Neuronal stem cell (in vitro differentiated cells): ENCODE measurements at regions not wholly inside any gene's neighbourhood (a gene's known extent, or its start where the extent isn't known, plus 50 kb on each side); places are given as distances from the start of the nearest gene placed in this dataset.

Source experiments
- DNase-seq: peaks from one replicate; pipeline ENCODE4 v3.0.0-alpha.2; 2013; ENCODE audit warnings: low spot score
- H2AFZ ChIP-seq: one replicate; pipeline ENCODE4 v1.6.1; 2013; ENCODE audit warnings: mild to moderate bottlenecking, low read length, inconsistent platforms
- H2AK5ac ChIP-seq: 2 replicates; pipeline ENCODE4 v1.6.1; 2013; ENCODE audit warnings: low read depth, mild to moderate bottlenecking, inconsistent platforms, low read length, moderate library complexity, mixed read lengths
- H2BK120ac ChIP-seq: 2 replicates; pipeline ENCODE4 v1.6.1; 2013; ENCODE audit warnings: low read depth, mild to moderate bottlenecking, inconsistent platforms, low read length, moderate library complexity, mixed read lengths
- H2BK12ac ChIP-seq: one replicate; pipeline ENCODE4 v1.6.1; 2013; ENCODE audit warnings: low read length, inconsistent platforms
- H2BK15ac ChIP-seq: 2 replicates; pipeline ENCODE4 v1.6.1; 2013; ENCODE audit warnings: mild to moderate bottlenecking, low read length, inconsistent platforms, mixed read lengths
- H2BK5ac ChIP-seq: one replicate; pipeline ENCODE4 v1.6.1; 2013; ENCODE audit warnings: inconsistent platforms, mild to moderate bottlenecking, low read length, moderate library complexity
- H3K14ac ChIP-seq: one replicate; pipeline ENCODE4 v1.6.1; 2013; ENCODE audit warnings: low read length, inconsistent platforms
- H3K18ac ChIP-seq: 2 replicates; pipeline ENCODE4 v1.6.1; 2013; ENCODE audit warnings: low read length, inconsistent platforms
- H3K23ac ChIP-seq: 2 replicates; pipeline ENCODE4 v1.6.1; 2013; ENCODE audit warnings: low read depth, mild to moderate bottlenecking, mixed read lengths, low read length, inconsistent platforms; ENCODE audit not compliant: poor library complexity
- H3K27ac ChIP-seq: replicated peaks from 3 replicates; pipeline ENCODE4 v1.5.1; 2013; ENCODE audit warnings: low read length, inconsistent platforms
- H3K27me3 ChIP-seq, 3 experiments: 2 replicates each; pipeline ENCODE4 v1.6.1; 2013; ENCODE audit warnings: low read length in 3 of 3, mild to moderate bottlenecking in 2 of 3, inconsistent platforms in 1 of 3, low read depth in 1 of 3, mixed read lengths in 1 of 3, moderate library complexity in 1 of 3; ENCODE audit not compliant: control insufficient read depth in 3 of 3, insufficient read depth in 3 of 3
- H3K36me3 ChIP-seq, 2 donors: replicated peaks in 1 of 2; 2 replicates each; pipeline ENCODE4 v1.6.1; 2013; ENCODE audit warnings: low read length in 2 of 2; ENCODE audit not compliant: control insufficient read depth in 2 of 2, insufficient read depth in 2 of 2
- H3K4ac ChIP-seq: 2 replicates; pipeline ENCODE4 v1.6.1; 2013; ENCODE audit warnings: inconsistent platforms, mild to moderate bottlenecking, low read length, moderate library complexity
- H3K4me1 ChIP-seq, 2 donors: 1 replicate in 1 of 2; 2 replicates in 1 of 2; pipeline ENCODE4 v1.6.1; 2013; ENCODE audit warnings: low read length in 2 of 2, low read depth in 1 of 2; ENCODE audit not compliant: control insufficient read depth in 2 of 2, insufficient read depth in 1 of 2
- H3K4me2 ChIP-seq: one replicate; pipeline ENCODE4 v1.6.1; 2013; ENCODE audit warnings: mild to moderate bottlenecking, low read length, inconsistent platforms; ENCODE audit not compliant: insufficient read depth, poor library complexity, severe bottlenecking
- H3K4me3 ChIP-seq, 2 donors: 2 replicates each; pipeline ENCODE4 v1.5.1; 2013; ENCODE audit warnings: low read length in 2 of 2, mild to moderate bottlenecking in 2 of 2, inconsistent platforms in 1 of 2, moderate library complexity in 1 of 2
- H3K79me1 ChIP-seq: one replicate; pipeline ENCODE4 v1.6.1; 2013; ENCODE audit warnings: low read depth, mild to moderate bottlenecking, inconsistent platforms, low read length, moderate library complexity
- H3K9ac ChIP-seq: one replicate; pipeline ENCODE4 v1.6.1; 2013; ENCODE audit warnings: mild to moderate bottlenecking, low read depth, low read length, inconsistent platforms; ENCODE audit not compliant: poor library complexity
- H3K9me3 ChIP-seq, 2 donors: replicated peaks in 1 of 2; 2 replicates each; pipeline versions ENCODE3 to v1.6.1; 2013; ENCODE audit warnings: low read length in 2 of 2, mild to moderate bottlenecking in 2 of 2, inconsistent platforms in 1 of 2, low read depth in 1 of 2, mixed read lengths in 1 of 2, moderate library complexity in 1 of 2; ENCODE audit not compliant: control insufficient read depth in 2 of 2, insufficient read depth in 1 of 2
- H4K8ac ChIP-seq: one replicate; pipeline ENCODE4 v1.6.1; 2013; ENCODE audit warnings: low read depth, mild to moderate bottlenecking, inconsistent platforms, low read length, moderate library complexity
- H4K91ac ChIP-seq: one replicate; pipeline ENCODE4 v1.6.1; 2013; ENCODE audit warnings: low read length, low read depth, mild to moderate bottlenecking, inconsistent platforms; ENCODE audit not compliant: poor library complexity
- WGBS, 2 donors: extraction: QIAGEN DNeasy Blood & Tissue Kit; methylation state at CpG; one replicate each; pipeline ENCODE4 v1.1.7; 2013; ENCODE audit warnings: missing lambda C conversion rate in 2 of 2, mixed read lengths in 1 of 2; ENCODE audit not compliant: insufficient read length in 2 of 2, insufficient replicate concordance in 1 of 2; ENCODE audit errors: extremely low coverage in 2 of 2; 5-methylcytosine and 5-hydroxymethylcytosine counted together

GRCh38 chr16:85252461-85252860 is 140.2 kb upstream of the CIBAR2 start:
- H4K91ac ChIP-seq = no peak overlapping the region
- H3K9me3 ChIP-seq = no peaks in the 10 kb centered on the region
- no peak overlapping the region for H3K18ac ChIP-seq
- H3K27ac ChIP-seq = no peak overlapping the region
- WGBS, 2 donors = no CpG with 5 or more reads among the region's 9 CpGs
- H3K36me3 ChIP-seq = no peaks in the 10 kb centered on the region
- DNase-seq = no peak
- no peak overlapping the region for H4K8ac ChIP-seq
- no peak overlapping the region for H2BK15ac ChIP-seq
- H3K9ac ChIP-seq = no peak overlapping the region
- H3K4me3 ChIP-seq = no peak overlapping the region
- peak overlapping the region; percentile 41 for H2AK5ac ChIP-seq
- H3K79me1 ChIP-seq = peaks cover 1% of the 10 kb centered on the region
- no peak overlapping the region for H2BK120ac ChIP-seq
- H3K14ac ChIP-seq = no peak overlapping the region
- no peak overlapping the region for H3K4me2 ChIP-seq
- no peak overlapping the region for H2AFZ ChIP-seq
- no peak overlapping the region for H3K4ac ChIP-seq
- H3K4me1 ChIP-seq = peaks cover under 1 to 20% of the 10 kb centered on the region in 2 donors
- no peak overlapping the region for H3K23ac ChIP-seq
- no peaks in the 10 kb centered on the region for H3K27me3 ChIP-seq
- no peak overlapping the region for H2BK5ac ChIP-seq
- no peak overlapping the region for H2BK12ac ChIP-seq

GRCh38 chr16:85253084-85253941 is 141.0 kb upstream of the CIBAR2 start:
- no peak overlapping the region for H2BK15ac ChIP-seq
- peak; percentile 63 for DNase-seq
- no peak overlapping the region for H3K9ac ChIP-seq
- no peak overlapping the region for H3K4ac ChIP-seq
- H3K9me3 ChIP-seq = no peaks in the 10 kb centered on the region
- H3K4me2 ChIP-seq = no peak overlapping the region
- WGBS, 2 donors = no CpG with 5 or more reads among the region's 22 CpGs
- peaks cover 1% of the 10 kb centered on the region for H3K79me1 ChIP-seq
- no peaks in the 10 kb centered on the region for H3K36me3 ChIP-seq
- no peak overlapping the region for H3K23ac ChIP-seq
- peaks cover 2 to 28% of the 10 kb centered on the region in 2 donors for H3K4me1 ChIP-seq
- H3K18ac ChIP-seq = peak overlapping the region; percentile 68
- H2AFZ ChIP-seq = no peak overlapping the region
- H2BK120ac ChIP-seq = no peak overlapping the region
- no peak overlapping the region for H4K8ac ChIP-seq
- peak overlapping the region; percentile 41 for H2AK5ac ChIP-seq
- H2BK12ac ChIP-seq = no peak overlapping the region
- no peak overlapping the region for H4K91ac ChIP-seq
- no peak overlapping the region for H2BK5ac ChIP-seq
- H3K4me3 ChIP-seq = no peak overlapping the region
- H3K27ac ChIP-seq = no peak overlapping the region
- H3K27me3 ChIP-seq = no peaks in the 10 kb centered on the region
- H3K14ac ChIP-seq = no peak overlapping the region

- WGBS, 2 donors = no CpG with 5 or more reads among the region's 9 CpGs
- H2AK5ac ChIP-seq = peak overlapping the region; percentile 95
Observed at GRCh38 chr16:85254051-85254450, 141.8 kb upstream of the CIBAR2 start.

GRCh38 chr16:85254921-85255320 is 142.6 kb upstream of the CIBAR2 start:
- H3K27ac ChIP-seq = no peak overlapping the region
- peaks cover 16 to 44% of the 10 kb centered on the region in 2 donors for H3K4me1 ChIP-seq
- no peaks in the 10 kb centered on the region for H3K27me3 ChIP-seq
- H3K23ac ChIP-seq = no peak overlapping the region
- H3K4me2 ChIP-seq = no peak overlapping the region
- H2BK15ac ChIP-seq = no peak overlapping the region
- no peak for DNase-seq
- peak overlapping the region; percentile 95 for H2AK5ac ChIP-seq
- no peaks in the 10 kb centered on the region for H3K9me3 ChIP-seq
- no peaks in the 10 kb centered on the region for H3K79me1 ChIP-seq
- H3K9ac ChIP-seq = no peak overlapping the region
- H3K4ac ChIP-seq = no peak overlapping the region
- peak overlapping the region; percentile 67 for H2BK12ac ChIP-seq
- H3K18ac ChIP-seq = peak overlapping the region; percentile 77
- H2BK120ac ChIP-seq = no peak overlapping the region
- peak overlapping the region; percentile 76 for H4K8ac ChIP-seq
- WGBS, 2 donors = no CpG with 5 or more reads among the region's 24 CpGs
- no peak overlapping the region for H2AFZ ChIP-seq
- no peak overlapping the region for H3K4me3 ChIP-seq
- no peak overlapping the region for H3K14ac ChIP-seq
- no peak overlapping the region for H4K91ac ChIP-seq
- no peaks in the 10 kb centered on the region for H3K36me3 ChIP-seq
- no peak overlapping the region for H2BK5ac ChIP-seq

More at GRCh38 chr16:85254051-85254450, 141.8 kb upstream of the CIBAR2 start:
- Histone ChIP-seq H3K4me2 (no peak overlapping the region), H4K91ac (no peak overlapping the region), H2BK5ac (no peak overlapping the region), H2BK12ac (no peak overlapping the region), H3K27me3 (no peaks in the 10 kb centered on the region), H2BK120ac (no peak overlapping the region), H3K23ac (no peak overlapping the region), H3K18ac (peak overlapping the region; percentile 12), H3K79me1 (no peaks in the 10 kb centered on the region), H3K36me3 (no peaks in the 10 kb centered on the region), H4K8ac (no peak overlapping the region), H3K9me3 (no peaks in the 10 kb centered on the region), H3K9ac (no peak overlapping the region), H3K4me3 (no peak overlapping the region), H2AFZ (no peak overlapping the region), H3K4ac (no peak overlapping the region), H3K27ac (no peak overlapping the region), H3K4me1 (peaks cover 9 to 36% of the 10 kb centered on the region in 2 donors), H2BK15ac (peak overlapping the region; percentile 79), H3K14ac (no peak overlapping the region)
- DNase-seq = no peak
